ENCODE measurements at regions not wholly inside any gene's neighbourhood (a gene's known extent, or its start where the extent isn't known, plus 50 kb on each side); places are given as distances from the start of the nearest gene placed in this dataset.

GRCh38 chrX:42946544-42947194 lies 168.7 kb upstream of the PPP1R2C start:
- DNase-seq = no peak

- DNase-seq = no peak
Observed at GRCh38 chrX:42948723-42949657, 171.0 kb upstream of the PPP1R2C start.

- no peak for DNase-seq
Observed at GRCh38 chrX:42951747-42952146, 173.8 kb upstream of the PPP1R2C start.

- DNase-seq = no peak
Observed at GRCh38 chrX:42952621-42953020, 174.7 kb upstream of the PPP1R2C start.

- DNase-seq = no peak
Observed at GRCh38 chrX:42954880-42955279, 176.9 kb upstream of the PPP1R2C start.

- no peak for DNase-seq
Observed at GRCh38 chrX:42955349-42955748, 177.4 kb upstream of the PPP1R2C start.

GRCh38 chrX:42967681-42968300 lies 189.8 kb upstream of the PPP1R2C start:
- no peak for DNase-seq

- DNase-seq = no peak
Observed at GRCh38 chrX:42973321-42973720, 195.4 kb upstream of the PPP1R2C start.

GRCh38 chrX:42975906-42976305 lies 197.9 kb upstream of the PPP1R2C start:
- DNase-seq = no peak

GRCh38 chrX:42976746-42977366 lies 198.9 kb upstream of the PPP1R2C start:
- no peak for DNase-seq

- no peak for DNase-seq
Observed at GRCh38 chrX:42978655-42979379, 200.9 kb upstream of the PPP1R2C start.

- DNase-seq = no peak
Observed at GRCh38 chrX:42988700-42989099, 210.7 kb upstream of the PPP1R2C start.

GRCh38 chrX:42992199-42992943 lies 214.4 kb upstream of the PPP1R2C start:
- DNase-seq = no peak

GRCh38 chrX:42996861-42997260 lies 218.9 kb upstream of the PPP1R2C start:
- no peak for DNase-seq

- no peak for DNase-seq
Observed at GRCh38 chrX:43000121-43000520, 222.2 kb upstream of the PPP1R2C start.

GRCh38 chrX:43002526-43003203 lies 224.7 kb upstream of the PPP1R2C start:
- DNase-seq = no peak

- no peak for DNase-seq
Observed at GRCh38 chrX:43003204-43003565, 225.2 kb upstream of the PPP1R2C start.

GRCh38 chrX:43003939-43004338 lies 226.0 kb upstream of the PPP1R2C start:
- DNase-seq = no peak

GRCh38 chrX:43005561-43005960 lies 227.6 kb upstream of the PPP1R2C start:
- no peak for DNase-seq

GRCh38 chrX:43008356-43008755 lies 230.4 kb upstream of the PPP1R2C start:
- DNase-seq = no peak

- DNase-seq = no peak
Observed at GRCh38 chrX:43016021-43016420, 238.1 kb upstream of the PPP1R2C start.
